Stimulated activated CD4-positive, alpha-beta T cell treated with anti-CD3 and anti-CD28 coated beads, Interleukin-4, amount 100 ng/mL, for 1 hour (primary cell): ENCODE measurements at regions not wholly inside any gene's neighbourhood (a gene's known extent, or its start where the extent isn't known, plus 50 kb on each side); places are given as distances from the start of the nearest gene placed in this dataset.

Source experiments
- DNase-seq: peaks from one replicate; pipeline ENCODE4 v3.0.0-alpha.2; 2020

- no peak for DNase-seq
These were observed 283.3 kb upstream of the IRX1 start for GRCh38 chr5:3312299-3312698.

- DNase-seq: no peak
These were observed 284.2 kb upstream of the IRX1 start for GRCh38 chr5:3311433-3311832.

- no peak for DNase-seq
These were observed 284.9 kb upstream of the IRX1 start for GRCh38 chr5:3310541-3311261.

- no peak for DNase-seq
These were observed 286.1 kb upstream of the IRX1 start for GRCh38 chr5:3309538-3309937.

DNA sequence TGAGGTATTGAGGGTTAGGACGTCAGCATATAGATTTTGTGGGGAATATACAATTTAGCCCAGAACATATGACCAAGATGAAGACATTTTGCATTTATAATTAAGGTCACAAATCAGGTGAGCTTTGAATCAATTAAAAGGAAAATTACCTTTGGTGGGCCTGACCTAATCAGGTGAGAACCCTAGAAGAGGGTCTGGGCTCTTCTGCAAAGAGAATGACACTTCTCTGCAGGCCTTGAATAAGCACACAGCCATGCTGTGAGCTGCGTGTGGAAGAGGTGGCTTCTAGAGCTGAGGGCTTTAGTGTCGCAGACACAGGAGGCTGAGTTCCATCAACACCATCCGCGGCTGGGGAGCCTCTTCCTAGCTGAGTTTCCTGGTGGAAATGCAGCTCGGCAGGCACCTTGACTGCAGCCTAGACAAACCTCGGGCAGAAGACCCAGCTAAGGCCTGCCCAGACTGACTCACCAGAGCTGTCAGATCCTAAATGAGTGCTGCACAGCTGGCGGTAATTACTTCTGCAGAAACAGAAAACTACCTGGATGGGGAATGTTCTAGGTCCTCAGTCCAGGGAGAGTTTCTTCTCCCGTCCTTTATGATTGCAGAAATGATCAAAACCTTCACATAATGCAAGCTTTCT is 287.5 kb upstream of the IRX1 start:
- DNase-seq: no peak

GRCh38 chr5:3305432-3305831 is 290.2 kb upstream of the IRX1 start:
- no peak for DNase-seq

- no peak for DNase-seq
These were observed 291.3 kb upstream of the IRX1 start for GRCh38 chr5:3304346-3304745.

DNA sequence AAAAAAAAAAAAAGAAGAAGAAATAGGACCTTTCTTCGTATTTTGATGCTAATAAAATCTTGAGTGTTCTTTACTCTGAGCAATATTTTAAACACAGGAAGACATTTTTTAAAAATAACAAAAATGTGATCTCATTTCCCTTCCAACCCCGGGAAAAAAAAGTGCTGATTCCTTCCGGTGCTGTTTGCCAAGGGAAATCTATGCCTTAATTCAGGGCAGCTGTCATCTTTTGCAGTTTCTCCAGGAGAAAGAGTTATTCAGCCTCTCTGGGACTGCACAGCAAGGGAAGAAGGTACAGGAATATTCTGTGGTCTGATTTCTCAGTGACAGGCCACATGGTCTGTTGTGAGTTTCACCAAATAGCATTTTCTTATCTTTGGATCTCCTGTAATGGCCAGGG is 291.9 kb upstream of the IRX1 start:
- DNase-seq: no peak

- DNase-seq: no peak
These were observed 293.4 kb upstream of the IRX1 start for GRCh38 chr5:3302228-3302627.

DNA sequence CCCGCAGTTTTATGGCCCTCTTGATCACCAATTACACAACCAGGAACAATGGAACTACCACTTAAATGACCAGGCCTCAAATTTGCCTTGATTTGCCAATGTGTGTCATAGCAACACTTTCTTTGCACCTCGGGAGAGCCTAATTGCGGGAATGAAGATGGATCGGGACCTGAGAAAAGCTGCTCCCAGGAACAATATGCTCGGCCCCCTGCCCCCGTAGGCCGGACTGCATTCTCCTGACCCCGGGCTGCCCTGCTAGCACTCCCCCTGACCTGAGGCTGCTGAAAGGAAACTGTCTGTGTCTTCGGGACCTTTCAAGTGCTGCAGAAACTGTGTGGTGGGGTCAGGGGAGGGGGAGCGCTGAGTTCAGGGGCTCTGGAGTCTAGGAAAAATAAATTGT is 294.3 kb upstream of the IRX1 start:
- DNase-seq: no peak

DNA sequence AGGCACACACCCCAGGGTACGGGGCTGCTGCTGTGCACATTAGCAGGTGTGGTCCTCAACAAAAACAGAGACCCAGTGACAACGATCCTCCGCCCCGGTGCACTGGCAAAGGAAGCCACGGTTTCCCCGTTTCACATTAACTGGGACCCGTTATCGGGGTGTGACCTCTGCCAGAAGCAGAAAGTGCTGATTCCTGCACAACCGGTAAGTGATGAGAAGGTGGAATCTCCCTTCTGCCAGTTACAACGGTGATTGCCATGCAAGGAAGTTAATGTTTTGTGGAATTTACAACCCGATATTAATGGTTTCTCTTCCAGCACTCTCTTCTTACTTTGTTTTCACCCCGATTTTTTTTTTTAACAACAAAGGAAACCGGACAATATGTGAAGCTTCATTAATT is 294.9 kb upstream of the IRX1 start:
- DNase-seq: no peak

DNA sequence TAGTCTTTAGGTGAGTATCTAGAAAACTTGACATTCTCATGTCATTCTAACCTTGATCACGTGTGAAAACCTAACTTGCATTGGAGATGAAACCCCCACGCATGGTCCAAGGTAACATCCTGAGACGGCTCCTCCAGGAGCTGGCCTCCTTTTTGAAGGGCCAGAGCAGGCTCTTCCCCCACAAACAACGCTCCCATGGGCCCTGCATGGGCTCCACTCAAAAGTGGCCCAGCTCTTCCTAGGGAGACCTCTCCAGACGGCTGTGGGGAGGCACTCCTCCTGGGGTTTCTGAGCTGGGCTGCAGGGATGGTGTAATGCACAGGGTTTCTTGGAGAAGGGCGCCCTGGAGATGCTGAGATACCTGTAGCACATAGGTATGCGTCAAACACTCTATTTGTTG is 296.2 kb upstream of the IRX1 start:
- DNase-seq: no peak

GRCh38 chr5:3297853-3298252 is 297.8 kb upstream of the IRX1 start:
- no peak for DNase-seq

- DNase-seq: no peak
These were observed 307.3 kb upstream of the IRX1 start for GRCh38 chr5:3288325-3288724.

- no peak for DNase-seq
These were observed 308.1 kb upstream of the IRX1 start for GRCh38 chr5:3287516-3287915.

- DNase-seq: no peak
These were observed 310.0 kb upstream of the IRX1 start for GRCh38 chr5:3285621-3286020.

DNA sequence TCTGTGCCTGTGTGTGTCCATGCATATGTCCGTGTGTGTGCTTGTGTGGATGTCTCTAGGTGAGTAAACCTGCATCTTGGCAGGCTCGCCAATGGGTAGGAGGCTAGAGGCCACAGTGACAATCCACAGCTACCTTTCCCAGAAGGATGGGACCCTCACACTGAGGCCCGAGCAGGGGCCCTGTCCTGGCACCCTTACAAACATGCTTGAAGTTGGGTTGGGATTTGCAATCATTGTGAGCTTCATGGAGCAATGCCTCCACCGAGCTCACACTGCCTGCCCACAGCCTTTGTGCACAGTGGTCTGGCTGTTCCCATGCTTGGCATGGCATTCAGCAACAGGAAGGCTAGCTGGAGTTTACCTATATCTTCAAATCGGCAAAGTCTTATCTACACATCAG is 311.1 kb upstream of the IRX1 start:
- no peak for DNase-seq

- no peak for DNase-seq
These were observed 312.8 kb upstream of the IRX1 start for GRCh38 chr5:3282841-3283240.

- no peak for DNase-seq
These were observed 314.3 kb upstream of the IRX1 start for GRCh38 chr5:3281366-3281765.

DNA sequence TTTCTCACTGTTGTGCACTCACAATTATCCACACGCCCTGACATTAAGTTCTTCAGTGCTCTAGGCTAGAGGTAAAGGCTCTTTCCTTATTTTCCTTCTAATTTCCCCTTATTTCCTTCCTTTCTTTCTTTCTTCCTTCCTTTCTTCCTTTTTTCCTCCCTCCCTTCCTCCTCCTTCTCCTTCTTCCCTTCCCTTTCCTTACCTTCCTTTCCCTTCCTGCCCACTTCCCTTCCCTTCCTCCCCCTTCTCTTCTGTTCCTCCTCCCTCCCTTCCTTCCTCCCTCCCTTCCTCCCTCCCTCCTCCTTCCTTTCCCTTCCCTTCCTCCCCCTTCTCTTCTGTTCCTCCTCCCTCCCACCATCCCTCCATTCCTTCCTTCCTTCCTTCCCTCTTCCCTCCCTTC is 317.0 kb upstream of the IRX1 start:
- no peak for DNase-seq

- no peak for DNase-seq
These were observed 317.9 kb upstream of the IRX1 start for GRCh38 chr5:3277590-3278196.

DNA sequence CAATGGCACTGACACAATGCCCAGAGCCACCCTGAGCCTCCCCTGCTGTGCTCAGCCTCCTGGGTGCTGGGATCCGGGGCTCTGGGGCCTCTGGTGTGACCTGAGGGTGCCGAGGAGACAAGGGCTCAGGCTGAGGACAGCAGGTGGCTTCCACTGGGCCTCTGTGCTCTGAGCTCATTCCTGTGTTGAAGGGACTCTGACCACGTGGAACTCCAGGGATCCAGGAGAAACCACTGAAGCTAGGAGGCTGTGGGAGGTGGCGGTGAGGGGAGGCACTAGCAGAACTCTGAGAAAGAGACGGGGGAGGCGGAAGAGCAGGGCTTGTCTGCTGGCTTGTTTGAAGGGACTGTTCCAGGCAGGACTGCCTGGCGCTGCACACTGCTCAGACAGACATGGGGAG is 318.7 kb upstream of the IRX1 start:
- DNase-seq: no peak

DNA sequence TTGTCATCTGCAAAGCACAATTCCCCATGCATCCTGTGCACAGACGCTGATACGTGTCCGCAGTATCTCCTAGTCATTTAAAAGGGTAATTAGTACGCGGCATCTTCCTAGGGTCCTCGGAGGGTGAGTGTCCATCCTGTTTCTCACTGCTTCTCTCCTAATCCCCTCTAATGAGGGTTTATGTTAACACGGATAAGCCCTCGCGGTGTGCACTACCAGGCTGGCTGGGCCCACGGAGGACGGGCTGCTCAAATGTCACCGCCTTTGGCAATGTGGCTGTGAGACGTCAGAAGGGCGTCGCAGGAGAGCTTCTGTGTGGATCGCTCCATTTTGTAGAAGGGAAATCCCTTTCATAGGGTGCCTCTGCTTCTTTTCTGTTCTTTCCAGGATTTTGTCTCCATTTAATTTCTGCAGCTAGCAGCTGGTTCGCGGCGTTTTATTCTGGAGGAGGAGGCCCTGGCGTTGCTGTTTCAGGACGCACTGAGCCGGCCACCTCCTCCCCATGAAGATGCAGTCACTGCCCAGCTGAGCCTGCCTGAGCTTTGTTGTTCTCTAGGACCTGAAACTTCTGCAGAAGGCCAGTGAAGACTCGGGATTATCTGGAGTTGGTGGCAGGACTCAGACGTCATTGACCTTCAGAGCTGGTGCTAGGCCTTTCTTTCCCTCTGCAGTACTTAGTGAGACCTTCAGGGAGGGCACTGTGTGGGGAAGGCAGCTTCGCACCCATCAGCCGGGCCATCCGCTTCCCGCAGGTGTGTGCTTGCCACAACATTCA is 326.1 kb upstream of the IRX1 start:
- DNase-seq: no peak
